ENCODE measurements at regions not wholly inside any gene's neighbourhood (a gene's known extent, or its start where the extent isn't known, plus 50 kb on each side); places are given as distances from the start of the nearest gene placed in this dataset.
"Not testable (repeated sequence)": the region's sequence is repeated elsewhere in the genome, so short reads cannot be mapped to it uniquely, and the experiment has no call there.

DNA sequence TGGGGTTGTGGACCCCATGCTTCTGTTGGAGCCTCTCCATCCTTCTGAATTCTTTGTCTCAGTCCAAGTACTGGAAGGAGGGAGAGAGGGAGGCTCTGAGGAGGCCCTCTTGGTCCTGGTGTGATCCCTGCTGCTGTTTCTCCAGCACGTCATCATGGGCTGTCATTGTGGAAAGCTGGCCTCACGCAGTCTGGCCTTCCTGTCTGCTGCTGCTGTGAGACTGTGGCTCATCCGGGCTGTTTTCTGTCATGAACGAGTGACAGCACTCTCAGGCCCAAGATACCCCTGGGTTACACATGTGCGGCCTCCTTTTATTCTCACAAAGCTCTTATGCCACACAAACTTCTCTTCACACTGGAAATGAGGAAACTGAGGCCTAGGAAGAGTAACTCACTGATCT is 499.3 kb downstream of the CCDC171 start:
- no peak for ATAC-seq
- intact Hi-C loops (cut with DNase I, micrococcal nuclease) = no loop called here
- no peak for DNase-seq

DNA sequence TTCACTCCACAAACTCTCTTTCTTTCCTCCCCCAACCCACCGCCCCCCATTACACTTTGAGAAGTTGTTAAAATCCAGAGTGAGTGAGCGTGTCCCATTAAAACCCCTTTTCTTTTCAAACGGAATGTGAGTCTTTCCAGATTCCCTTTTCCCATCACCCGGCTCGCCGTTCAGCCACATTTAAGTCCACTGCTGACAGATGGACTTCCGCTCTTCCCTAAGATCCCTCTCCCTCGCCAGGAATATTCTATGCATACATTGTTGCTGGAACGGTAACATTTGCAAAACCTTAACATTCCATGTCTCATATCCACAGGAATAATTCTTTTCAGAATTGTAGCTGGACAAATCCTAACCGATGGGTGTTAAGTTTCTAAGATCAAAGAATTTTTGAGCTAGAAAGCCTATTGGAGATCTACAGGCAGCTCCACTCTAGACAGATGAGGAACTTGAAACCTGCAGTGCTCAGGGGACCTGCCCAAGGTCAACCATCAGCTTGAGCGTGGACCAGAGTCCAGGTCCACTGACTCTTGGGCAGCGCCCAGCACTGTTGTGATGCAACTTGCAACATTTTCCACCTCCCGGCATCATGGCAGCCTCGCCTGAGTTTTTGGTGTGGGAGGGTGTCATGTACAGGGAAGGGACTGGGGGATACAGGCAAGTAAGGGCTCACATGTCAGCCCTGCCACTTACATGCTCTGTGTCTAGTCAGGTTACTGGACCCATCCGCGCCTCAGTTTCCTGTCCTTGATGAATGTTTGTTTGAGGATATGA is 500.1 kb downstream of the CCDC171 start:
- DNase-seq = no peak
- intact Hi-C loops (cut with DNase I, micrococcal nuclease) = no loop called here
- ATAC-seq = no peak

GRCh38 chr9:16057541-16057940 is 504.7 kb downstream of the CCDC171 start:
- intact Hi-C loops (cut with DNase I, micrococcal nuclease) = no loop called here
- no peak for ATAC-seq

DNA sequence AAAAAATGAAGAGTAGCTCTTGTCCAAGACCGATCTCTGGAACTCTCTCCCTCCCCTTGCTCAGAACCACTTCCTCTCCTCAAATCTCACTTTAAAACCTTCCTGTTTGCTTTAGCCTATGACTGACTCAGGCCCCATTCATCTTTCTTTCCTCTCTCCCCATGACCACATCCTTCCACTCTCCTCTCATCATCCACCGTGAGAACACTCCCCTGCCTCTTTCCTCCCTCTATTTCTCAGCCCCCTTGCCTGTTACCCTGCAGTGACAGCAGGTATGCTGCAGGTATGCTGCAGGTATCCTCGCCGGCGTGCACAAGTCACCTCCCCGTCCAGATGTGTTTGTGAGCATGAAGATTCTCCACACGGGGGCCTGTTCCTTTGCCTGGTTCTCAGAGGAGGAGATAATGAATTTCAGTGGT is 505.3 kb downstream of the CCDC171 start:
- ATAC-seq (no peak), DNase-seq (no peak)
- intact Hi-C loops (cut with DNase I, micrococcal nuclease) = no loop called here

More at GRCh38 chr9:16057541-16057940, 504.7 kb downstream of the CCDC171 start:
- DNase-seq = no peak

- no peak for ATAC-seq
- DNase-seq = no peak
- intact Hi-C loops (cut with DNase I, micrococcal nuclease) = no loop called here
Measured at GRCh38 chr9:16060436-16061129, 507.7 kb downstream of the CCDC171 start.

DNA sequence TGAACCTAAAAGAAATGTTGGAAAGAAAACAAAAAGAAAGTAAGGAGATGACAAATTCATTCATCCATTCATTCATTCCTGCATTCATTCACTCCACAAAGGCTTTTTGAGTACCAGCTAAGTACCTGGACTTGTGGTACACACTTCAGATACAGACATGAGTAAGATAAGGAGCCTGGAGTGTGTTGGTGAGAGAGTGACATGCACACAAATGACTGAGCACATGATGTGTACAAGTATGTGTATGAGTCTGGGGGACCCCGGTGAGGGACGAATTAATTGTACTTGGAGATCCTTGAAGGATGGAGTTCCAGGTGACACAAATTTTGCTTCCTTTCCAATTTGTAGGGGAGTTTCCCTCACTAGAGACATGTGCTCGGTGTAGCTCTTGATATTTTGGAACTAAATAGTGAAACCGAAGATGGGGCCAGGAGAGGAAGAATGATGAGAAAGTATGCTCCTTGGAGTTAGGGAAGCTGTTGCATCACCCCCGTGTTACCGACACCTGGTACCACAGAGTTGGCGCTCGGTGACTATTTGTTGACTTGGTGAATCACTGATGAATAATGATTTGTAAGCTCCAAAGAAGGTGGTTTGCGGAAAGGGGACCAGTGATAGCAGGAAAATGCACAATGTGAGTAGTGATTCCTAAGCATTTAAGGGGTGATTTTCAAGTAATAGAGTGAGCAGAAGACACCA is 509.8 kb downstream of the CCDC171 start:
- no peak for ATAC-seq
- intact Hi-C loops (cut with DNase I, micrococcal nuclease) = no loop called here
- no peak for DNase-seq

GRCh38 chr9:16063241-16063591 is 510.4 kb downstream of the CCDC171 start:
- ATAC-seq (no peak), DNase-seq (no peak)
- intact Hi-C loops (cut with DNase I, micrococcal nuclease) = no loop called here

DNA sequence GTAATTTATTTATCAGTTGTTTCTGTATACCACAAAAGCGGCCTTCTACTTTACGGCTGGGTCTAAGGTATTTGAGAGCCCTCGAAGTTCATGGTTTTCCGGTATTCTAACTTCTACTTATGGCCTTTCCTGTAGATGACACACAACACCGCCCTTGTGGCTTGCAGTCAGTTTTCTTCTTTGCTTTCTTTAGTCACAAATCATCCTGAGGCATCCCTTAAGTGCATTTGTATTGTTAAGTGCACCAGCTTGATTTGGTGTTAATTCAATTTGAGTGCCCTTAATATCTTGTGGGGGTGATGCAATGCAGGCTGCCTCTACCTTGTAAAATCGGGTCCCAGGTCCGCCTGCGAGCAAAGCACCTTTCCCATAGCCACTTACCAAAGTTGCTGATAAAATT is 511.9 kb downstream of the CCDC171 start:
- intact Hi-C loops (cut with DNase I, micrococcal nuclease) = no loop called here
- no peak for ATAC-seq
- DNase-seq = no peak

DNA sequence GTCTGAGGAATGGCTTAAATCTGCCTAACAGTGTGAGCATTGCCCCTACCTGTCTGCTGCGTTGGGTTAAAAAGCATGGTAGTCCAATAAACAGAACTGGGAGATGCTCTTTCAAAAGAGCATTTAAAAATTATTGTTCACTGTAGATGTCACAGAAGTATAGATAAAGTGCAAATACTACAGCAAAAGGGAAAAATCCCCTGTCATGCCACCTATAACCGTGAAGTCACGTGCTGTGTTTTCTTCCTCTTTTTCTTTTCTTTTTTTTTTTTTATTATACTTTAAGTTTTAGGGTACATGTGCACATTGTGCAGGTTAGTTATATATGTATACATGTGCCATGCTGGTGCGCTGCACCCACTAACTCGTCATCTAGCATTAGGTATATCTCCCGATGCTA is 513.4 kb downstream of the CCDC171 start:
- ATAC-seq; intact Hi-C loops (cut with DNase I, micrococcal nuclease); DNase-seq: not testable (repeated sequence)

- DNase-seq (no peak), ATAC-seq (no peak)
- intact Hi-C loops (cut with DNase I, micrococcal nuclease) = no loop called here
Measured at GRCh38 chr9:16068476-16068875, 515.6 kb downstream of the CCDC171 start.

DNA sequence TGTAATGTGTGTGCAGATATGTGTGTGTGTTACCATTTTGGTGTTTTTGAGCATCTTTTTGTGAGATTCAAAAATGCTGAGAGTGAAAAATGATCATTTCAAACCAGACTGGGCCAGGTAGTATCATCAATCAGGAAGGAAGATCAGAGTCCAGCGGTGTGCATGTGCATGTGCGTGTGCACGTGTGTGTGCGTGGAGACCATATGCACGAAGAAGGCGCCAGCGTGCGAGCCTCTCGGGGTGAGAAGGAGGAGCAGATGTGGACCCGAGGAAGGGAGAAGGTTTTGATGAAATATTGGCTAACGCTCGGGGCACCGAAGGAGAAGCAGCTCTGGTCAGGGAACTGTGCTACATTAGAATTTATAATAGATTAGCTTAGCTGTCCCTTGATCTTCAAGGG is 516.4 kb downstream of the CCDC171 start:
- intact Hi-C loops (cut with DNase I, micrococcal nuclease) = no loop called here
- ATAC-seq = no peak
- DNase-seq = no peak

GRCh38 chr9:16069671-16070454 is 517.0 kb downstream of the CCDC171 start:
- ATAC-seq = no peak

DNA sequence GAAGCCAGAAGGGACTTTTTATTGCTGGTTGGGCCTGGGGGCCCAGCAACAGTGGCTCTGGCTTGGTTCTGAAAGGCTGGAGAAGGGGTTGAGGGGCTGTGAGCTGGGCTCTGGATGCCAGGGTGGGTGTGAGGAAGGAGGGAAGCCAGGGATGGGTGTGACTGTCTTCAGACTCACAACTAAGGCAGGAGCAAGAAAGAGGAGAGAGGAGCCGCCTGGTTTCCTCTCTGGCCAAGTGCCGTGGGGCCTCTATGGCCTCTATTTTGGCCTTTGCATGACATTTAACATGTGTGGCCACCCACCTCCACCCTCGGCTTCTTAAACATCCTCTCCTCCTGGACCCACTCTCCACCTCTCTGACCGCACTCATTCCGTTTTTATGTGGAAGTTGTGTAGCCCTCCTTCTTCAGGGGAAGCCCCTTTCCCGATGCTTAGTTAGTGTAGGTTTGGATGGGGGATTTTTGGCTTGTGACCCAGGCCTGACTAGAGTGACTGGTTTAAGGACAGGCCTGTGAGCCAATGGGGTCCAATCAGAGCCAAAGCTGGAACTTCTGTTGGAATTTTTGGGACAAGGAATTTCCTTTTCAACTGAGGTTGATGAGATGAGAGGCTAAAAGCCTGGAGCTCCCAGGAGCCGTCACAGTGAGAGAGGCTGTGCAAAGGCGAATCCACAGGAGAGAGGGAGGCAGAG is 517.8 kb downstream of the CCDC171 start:
- DNase-seq (no peak), ATAC-seq (no peak)

More at GRCh38 chr9:16069671-16070454, 517.0 kb downstream of the CCDC171 start:
- no peak for DNase-seq
- intact Hi-C loops (cut with DNase I, micrococcal nuclease) = no loop called here

DNA sequence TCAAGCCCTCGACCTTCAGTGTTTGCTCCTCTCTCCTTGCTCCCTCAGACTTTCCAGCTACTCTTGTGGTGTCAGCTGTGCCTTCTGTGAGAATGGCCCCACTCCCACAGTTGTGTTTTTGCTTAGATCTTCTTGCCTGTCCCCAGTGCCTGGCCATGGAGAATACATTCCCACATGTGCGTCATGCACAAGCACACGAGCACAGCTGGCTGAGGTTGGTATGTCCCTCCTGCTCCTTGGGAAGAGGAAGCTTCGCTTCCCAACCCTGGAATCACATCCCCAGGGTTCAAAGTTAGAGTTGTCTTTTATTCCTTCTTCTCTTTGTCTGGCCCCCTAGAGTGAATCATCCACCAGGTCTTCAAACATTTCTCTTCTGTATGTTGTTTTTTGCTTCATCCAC is 518.6 kb downstream of the CCDC171 start:
- DNase-seq (no peak), ATAC-seq (no peak)
- intact Hi-C loops (cut with DNase I, micrococcal nuclease) = no loop called here

More for the DNA sequence above, 517.8 kb downstream of the CCDC171 start:
- intact Hi-C loops (cut with DNase I, micrococcal nuclease) = no loop called here

DNA sequence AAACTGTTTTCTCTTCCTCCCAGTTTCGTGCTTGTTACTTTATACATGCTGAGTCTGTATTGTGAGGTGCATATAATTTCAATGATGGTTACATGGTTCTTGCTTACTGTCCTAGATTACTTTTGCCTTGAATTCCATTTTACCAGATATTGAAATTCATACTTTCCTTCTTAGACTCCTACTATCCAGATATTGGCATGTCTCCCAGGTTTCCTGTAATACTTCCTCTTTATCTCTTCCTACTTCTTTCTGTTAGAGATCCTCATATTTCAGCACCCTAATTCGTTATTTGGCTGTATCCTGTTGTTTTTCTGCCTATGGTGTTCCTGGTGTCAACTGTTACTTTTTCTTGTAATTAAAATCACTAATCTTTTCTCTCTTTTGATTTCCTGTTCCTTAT is 522.1 kb downstream of the CCDC171 start:
- ATAC-seq (no peak), DNase-seq (no peak)
- intact Hi-C loops (cut with DNase I, micrococcal nuclease) = no loop called here

GRCh38 chr9:16075696-16076095 is 522.9 kb downstream of the CCDC171 start:
- ATAC-seq (no peak), DNase-seq (no peak)
- intact Hi-C loops (cut with DNase I, micrococcal nuclease) = no loop called here

DNA sequence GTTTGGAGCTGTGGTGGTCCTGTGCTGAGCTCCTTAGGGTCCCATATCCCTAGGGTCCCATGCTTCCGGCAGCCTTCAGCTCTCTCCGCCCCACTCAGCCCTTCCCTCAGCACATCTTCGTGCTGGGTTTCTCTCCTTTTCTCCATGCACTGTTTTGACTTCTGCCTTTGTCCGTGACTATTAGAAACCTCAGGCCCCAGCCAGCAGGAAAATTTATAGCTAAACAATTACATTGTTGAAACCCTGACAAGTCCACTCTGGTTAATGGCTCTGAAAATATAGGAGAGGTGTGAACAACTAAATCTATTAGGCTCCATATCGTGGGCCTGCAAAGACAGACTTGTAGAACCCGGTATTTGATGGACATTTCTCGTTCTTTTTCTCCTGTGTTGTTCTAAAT is 523.7 kb downstream of the CCDC171 start:
- DNase-seq (no peak), ATAC-seq (no peak)
- intact Hi-C loops (cut with DNase I, micrococcal nuclease) = no loop called here

GRCh38 chr9:16082796-16083195 is 530.0 kb downstream of the CCDC171 start:
- DNase-seq = no peak
- intact Hi-C loops (cut with DNase I, micrococcal nuclease) = no loop called here
- ATAC-seq = no peak

Data from left colon (tissue), 2 donors.